HAP-1 (cell line): ENCODE measurements at regions not wholly inside any gene's neighbourhood (a gene's known extent, or its start where the extent isn't known, plus 50 kb on each side); places are given as distances from the start of the nearest gene placed in this dataset.
"Not testable (repeated sequence)": the region's sequence is repeated elsewhere in the genome, so short reads cannot be mapped to it uniquely, and the experiment has no call there.

Experiments
- DNase-seq, 2 experiments: peaks; one replicate each; pipeline ENCODE4 v3.0.0-alpha.2; 2016 to 2020; ENCODE audit warnings: low spot score in 2 of 2
- H3K27me3 ChIP-seq: fragments of 250-450 bp; sonication (Bioruptor Pico); 2 replicates; pipeline ENCODE4 v1.5.1; 2020; ENCODE audit warnings: low read depth, mild to moderate bottlenecking, moderate library complexity
- H3K36me3 ChIP-seq: fragments of 250-450 bp; sonication (Bioruptor Pico); replicated peaks from 2 replicates; pipeline ENCODE4 v1.5.1; 2020; ENCODE audit warnings: mild to moderate bottlenecking
- H3K4me1 ChIP-seq: fragments of 250-450 bp; sonication (Bioruptor Pico); 2 replicates; pipeline ENCODE4 v1.5.1; 2020; ENCODE audit warnings: mild to moderate bottlenecking
- H3K4me3 ChIP-seq: fragments of 250-450 bp; sonication (Bioruptor Pico); 2 replicates; pipeline ENCODE4 v1.5.1; 2020; ENCODE audit warnings: mild to moderate bottlenecking, moderate library complexity
- H3K9me3 ChIP-seq: fragments of 250-450 bp; sonication (Bioruptor Pico); 2 replicates; pipeline ENCODE4 v1.5.1; 2020; ENCODE audit warnings: mild to moderate bottlenecking, moderate library complexity
- in situ Hi-C: fragments of 300-500 bp; cut with MboI; formaldehyde crosslinking; loops from 3 replicates; pipeline ENCODE4 v1.14.3; 2020; ENCODE audit warnings: low sequenced_read_pairs, inconsistent platforms, mixed read lengths

GRCh38 chr17:34760931-34761495 lies 181.6 kb downstream of the TMEM132E start:
- no peak for DNase-seq
- Histone ChIP-seq H3K27me3 (no peaks in the 10 kb centered on the region; the same call in 1 of the 2 replicates), H3K4me1 (no peaks in the 10 kb centered on the region), H3K4me3 (no peak overlapping the region), H3K36me3 (no peaks in the 10 kb centered on the region), H3K9me3 (no peaks in the 10 kb centered on the region)
- in situ Hi-C loops, result no loop called here

GRCh38 chr17:34758718-34759117 lies 179.3 kb downstream of the TMEM132E start:
- Histone ChIP-seq H3K4me3 (no peak overlapping the region), H3K36me3 (no peaks in the 10 kb centered on the region), H3K9me3 (no peaks in the 10 kb centered on the region), H3K4me1 (no peaks in the 10 kb centered on the region), H3K27me3 (no peaks in the 10 kb centered on the region; the same call in 1 of the 2 replicates)
- in situ Hi-C loops, result no loop called here
- no peak for DNase-seq

- Histone ChIP-seq H3K4me3 (no peak overlapping the region), H3K9me3 (no peaks in the 10 kb centered on the region), H3K4me1 (no peaks in the 10 kb centered on the region), H3K27me3 (no peaks in the 10 kb centered on the region; the same call in 1 of the 2 replicates), H3K36me3 (no peaks in the 10 kb centered on the region)
- DNase-seq, result no peak
- in situ Hi-C loops, result no loop called here
Measured at GRCh38 chr17:34758316-34758715, 178.9 kb downstream of the TMEM132E start.

GRCh38 chr17:34757611-34758010 lies 178.2 kb downstream of the TMEM132E start:
- H3K27me3 ChIP-seq, result no peaks in the 10 kb centered on the region; the same call in 1 of the 2 replicates
- no peak for DNase-seq
- H3K4me3 ChIP-seq, result no peak overlapping the region
- in situ Hi-C loops, result no loop called here
- H3K9me3 ChIP-seq, result no peaks in the 10 kb centered on the region
- H3K4me1 ChIP-seq, result no peaks in the 10 kb centered on the region
- no peaks in the 10 kb centered on the region for H3K36me3 ChIP-seq

GRCh38 chr17:34757106-34757505 lies 177.7 kb downstream of the TMEM132E start:
- Histone ChIP-seq H3K4me1 (no peaks in the 10 kb centered on the region), H3K36me3 (no peaks in the 10 kb centered on the region), H3K27me3 (no peaks in the 10 kb centered on the region; the same call in 1 of the 2 replicates), H3K4me3 (no peak overlapping the region), H3K9me3 (no peaks in the 10 kb centered on the region)
- in situ Hi-C loops, result no loop called here
- no peak for DNase-seq

GRCh38 chr17:34756637-34757021 lies 177.2 kb downstream of the TMEM132E start:
- H3K27me3 ChIP-seq, result no peaks in the 10 kb centered on the region; the same call in 1 of the 2 replicates
- no peaks in the 10 kb centered on the region for H3K9me3 ChIP-seq
- in situ Hi-C loops, result no loop called here
- no peak overlapping the region for H3K4me3 ChIP-seq
- H3K4me1 ChIP-seq, result no peaks in the 10 kb centered on the region
- no peak for DNase-seq
- H3K36me3 ChIP-seq, result no peaks in the 10 kb centered on the region

GRCh38 chr17:34755981-34756636 lies 176.7 kb downstream of the TMEM132E start:
- no peak overlapping the region for H3K4me3 ChIP-seq
- no peak for DNase-seq
- H3K4me1 ChIP-seq, result no peaks in the 10 kb centered on the region
- H3K27me3 ChIP-seq, result no peaks in the 10 kb centered on the region; the same call in 1 of the 2 replicates
- no peaks in the 10 kb centered on the region for H3K9me3 ChIP-seq
- in situ Hi-C loops, result no loop called here
- no peaks in the 10 kb centered on the region for H3K36me3 ChIP-seq

- in situ Hi-C loops, result no loop called here
- H3K4me1 ChIP-seq, result no peaks in the 10 kb centered on the region
- no peaks in the 10 kb centered on the region; the same call in 1 of the 2 replicates for H3K27me3 ChIP-seq
Measured at GRCh38 chr17:34755371-34755770, 176.0 kb downstream of the TMEM132E start.

GRCh38 chr17:34750004-34750403 lies 170.6 kb downstream of the TMEM132E start:
- H3K27me3 ChIP-seq, result peaks cover 3% of the 10 kb centered on the region; the same call in 1 of the 2 replicates
- in situ Hi-C loops, result no loop called here
- no peaks in the 10 kb centered on the region for H3K4me1 ChIP-seq
- no peak for DNase-seq
- no peaks in the 10 kb centered on the region for H3K36me3 ChIP-seq
- no peak overlapping the region for H3K4me3 ChIP-seq
- H3K9me3 ChIP-seq, result no peaks in the 10 kb centered on the region

More at GRCh38 chr17:34755371-34755770, 176.0 kb downstream of the TMEM132E start:
- Histone ChIP-seq H3K9me3 (no peaks in the 10 kb centered on the region), H3K4me3 (no peak overlapping the region), H3K36me3 (no peaks in the 10 kb centered on the region)
- DNase-seq, result no peak

GRCh38 chr17:34741967-34742366 lies 162.6 kb downstream of the TMEM132E start:
- DNase-seq, result no peak
- in situ Hi-C loops, result no loop called here
- Histone ChIP-seq H3K4me3 (no peak overlapping the region), H3K4me1 (no peaks in the 10 kb centered on the region), H3K36me3 (no peaks in the 10 kb centered on the region), H3K27me3 (0 out of 2 replicates have a peak, but pooled peaks cover 3% of the 10 kb centered on the region), H3K9me3 (no peaks in the 10 kb centered on the region)

- Histone ChIP-seq H3K4me3 (no peak overlapping the region), H3K9me3 (no peaks in the 10 kb centered on the region), H3K36me3 (no peaks in the 10 kb centered on the region), H3K27me3 (no peaks in the 10 kb centered on the region), H3K4me1 (no peaks in the 10 kb centered on the region)
- in situ Hi-C loops, result no loop called here
- DNase-seq, result no peak
Measured at GRCh38 chr17:34740565-34741520, 161.5 kb downstream of the TMEM132E start.

- DNase-seq, result no peak
- Histone ChIP-seq H3K4me1 (no peaks in the 10 kb centered on the region), H3K36me3 (no peaks in the 10 kb centered on the region), H3K9me3 (no peaks in the 10 kb centered on the region), H3K4me3 (no peak overlapping the region), H3K27me3 (no peaks in the 10 kb centered on the region)
- in situ Hi-C loops, result no loop called here
Measured at GRCh38 chr17:34739386-34739785, 160.0 kb downstream of the TMEM132E start.

GRCh38 chr17:34737673-34738072 lies 158.3 kb downstream of the TMEM132E start:
- H3K4me1 ChIP-seq, H3K4me3 ChIP-seq, H3K27me3 ChIP-seq, H3K9me3 ChIP-seq, in situ Hi-C loops, DNase-seq, H3K36me3 ChIP-seq: not testable (repeated sequence)

- DNase-seq, result no peak
- Histone ChIP-seq H3K27me3 (no peaks in the 10 kb centered on the region), H3K36me3 (no peaks in the 10 kb centered on the region), H3K9me3 (no peaks in the 10 kb centered on the region), H3K4me1 (no peaks in the 10 kb centered on the region), H3K4me3 (no peak overlapping the region)
- in situ Hi-C loops, result no loop called here
Measured at GRCh38 chr17:34736611-34737010, 157.2 kb downstream of the TMEM132E start.
